Tibial nerve (tissue), 4 donors: ENCODE measurements at regions not wholly inside any gene's neighbourhood (a gene's known extent, or its start where the extent isn't known, plus 50 kb on each side); places are given as distances from the start of the nearest gene placed in this dataset.

Experiments used
- DNase-seq, 2 donors: peaks; one replicate each; pipeline ENCODE4 v3.0.0-alpha.2; 2019; ENCODE audit warnings: low spot score in 2 of 2
- H3K27ac ChIP-seq, 4 donors: fragments of 200-600 bp; sonication (generic) in 3 of 4; one replicate each; pipeline ENCODE4 v1.5.1; 2017 to 2019; ENCODE audit warnings: mild to moderate bottlenecking in 1 of 4
- H3K27me3 ChIP-seq, 2 donors: fragments of 200-600 bp; sonication (generic) in 1 of 2; one replicate each; pipeline versions ENCODE4 v1.5.1 to v1.6.0; 2017 to 2019
- H3K36me3 ChIP-seq, 3 donors: fragments of 200-600 bp; sonication (generic); one replicate each; pipeline ENCODE4 v1.5.1; 2018 to 2019
- H3K4me1 ChIP-seq, 4 donors: fragments of 200-600 bp; sonication (generic) in 3 of 4; one replicate each; pipeline ENCODE4 v1.5.1; 2017 to 2019
- H3K4me3 ChIP-seq, 4 donors: fragments of 200-600 bp; sonication (generic) in 3 of 4; one replicate each; pipeline ENCODE4 v1.5.1; 2017 to 2019; ENCODE audit warnings: mild to moderate bottlenecking in 1 of 4, moderate library complexity in 1 of 4
- H3K9me3 ChIP-seq, 4 donors: fragments of 200-600 bp; sonication (generic) in 3 of 4; one replicate each; pipeline ENCODE4 v1.5.1; 2017 to 2019
- CTCF ChIP-seq, 5 experiments: fragments of 200-600 bp in 3 of 5; fragments of 450-650 bp in 2 of 5; sonication (generic) in 3 of 5; IDR thresholded peaks; one replicate each; pipeline ENCODE4 v1.5.1; 2016 to 2019; ENCODE audit warnings: antibody characterized with exemption in 5 of 5, mild to moderate bottlenecking in 3 of 5, moderate library complexity in 2 of 5
- EP300 ChIP-seq, 2 donors: sonication (generic); formaldehyde crosslinking; IDR thresholded peaks; one replicate each; pipeline ENCODE4 v1.6.1; 2017; ENCODE audit warnings: antibody characterized with exemption in 2 of 2, mild to moderate bottlenecking in 1 of 2
- POLR2A ChIP-seq, 2 donors: fragments of 450-650 bp; IDR thresholded peaks; one replicate each; pipeline ENCODE4 v1.6.1; 2017; ENCODE audit warnings: antibody characterized with exemption in 2 of 2, mild to moderate bottlenecking in 2 of 2, moderate library complexity in 2 of 2
- WGBS, 2 donors: methylation state at CpG; one replicate each; pipeline ENCODE4 v1.1.5; 2018; 5-methylcytosine and 5-hydroxymethylcytosine counted together

- WGBS, 2 donors, result 92 to 97% methylated on average over 8 of the region's 8 CpGs
- H3K4me1 ChIP-seq, result peaks cover 0 to 73% (median 36%) of the 10 kb centered on the region in 4 donors
- no peaks in the 10 kb centered on the region for H3K9me3 ChIP-seq
- peak overlapping the region in 2 of 4 donors; percentile 23 to 86 for H3K27ac ChIP-seq
- no peaks in the 10 kb centered on the region for H3K36me3 ChIP-seq
- DNase-seq, result no peak
- no peaks in the 10 kb centered on the region for H3K27me3 ChIP-seq
- no peak overlapping the region for H3K4me3 ChIP-seq
- TF ChIP-seq EP300 (IDR thresholded peaks at IDR 0.05) (no peak), CTCF (IDR thresholded peaks at IDR 0.05) (no peak), POLR2A (IDR thresholded peaks at IDR 0.05) (no peak)
These were observed 58.0 kb upstream of the CD93 start for GRCh38 chr20:23143986-23144690.

DNA sequence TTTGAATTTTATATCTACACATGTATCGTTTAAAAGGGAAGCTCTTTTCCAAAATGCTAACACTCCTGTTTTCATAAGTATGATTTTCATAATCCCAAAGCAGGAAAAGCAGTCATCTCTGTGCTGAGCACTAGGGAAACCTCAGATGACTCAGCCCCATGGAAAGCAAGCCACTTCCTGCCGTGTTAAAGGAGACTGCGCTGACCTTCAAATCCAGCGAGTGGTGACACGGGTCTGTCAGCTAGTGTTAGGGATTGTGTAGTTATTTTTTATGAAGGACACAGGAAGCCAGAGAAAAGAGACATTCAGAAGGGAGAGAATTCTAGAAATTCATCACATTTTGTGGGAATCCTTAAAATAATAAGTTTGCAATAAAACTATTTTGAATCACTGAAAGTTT is 57.0 kb upstream of the CD93 start:
- Histone ChIP-seq H3K4me1 (peaks cover 0 to 63% (median 34%) of the 10 kb centered on the region in 4 donors), H3K27me3 (no peaks in the 10 kb centered on the region), H3K27ac (peak overlapping the region in 3 of 4 donors; percentile 1 to 82 (median 79)), H3K9me3 (no peaks in the 10 kb centered on the region), H3K4me3 (no peak overlapping the region), H3K36me3 (no peaks in the 10 kb centered on the region)
- 14 to 21% methylated on average over 5 of the region's 5 CpGs for WGBS, 2 donors
- DNase-seq, result peak in 1 of 2 donors; percentile 58
- peak; percentile 37 to 86 for TF ChIP-seq EP300 (IDR thresholded peaks at IDR 0.05)
- no peak for TF ChIP-seq CTCF (IDR thresholded peaks at IDR 0.05)

DNA sequence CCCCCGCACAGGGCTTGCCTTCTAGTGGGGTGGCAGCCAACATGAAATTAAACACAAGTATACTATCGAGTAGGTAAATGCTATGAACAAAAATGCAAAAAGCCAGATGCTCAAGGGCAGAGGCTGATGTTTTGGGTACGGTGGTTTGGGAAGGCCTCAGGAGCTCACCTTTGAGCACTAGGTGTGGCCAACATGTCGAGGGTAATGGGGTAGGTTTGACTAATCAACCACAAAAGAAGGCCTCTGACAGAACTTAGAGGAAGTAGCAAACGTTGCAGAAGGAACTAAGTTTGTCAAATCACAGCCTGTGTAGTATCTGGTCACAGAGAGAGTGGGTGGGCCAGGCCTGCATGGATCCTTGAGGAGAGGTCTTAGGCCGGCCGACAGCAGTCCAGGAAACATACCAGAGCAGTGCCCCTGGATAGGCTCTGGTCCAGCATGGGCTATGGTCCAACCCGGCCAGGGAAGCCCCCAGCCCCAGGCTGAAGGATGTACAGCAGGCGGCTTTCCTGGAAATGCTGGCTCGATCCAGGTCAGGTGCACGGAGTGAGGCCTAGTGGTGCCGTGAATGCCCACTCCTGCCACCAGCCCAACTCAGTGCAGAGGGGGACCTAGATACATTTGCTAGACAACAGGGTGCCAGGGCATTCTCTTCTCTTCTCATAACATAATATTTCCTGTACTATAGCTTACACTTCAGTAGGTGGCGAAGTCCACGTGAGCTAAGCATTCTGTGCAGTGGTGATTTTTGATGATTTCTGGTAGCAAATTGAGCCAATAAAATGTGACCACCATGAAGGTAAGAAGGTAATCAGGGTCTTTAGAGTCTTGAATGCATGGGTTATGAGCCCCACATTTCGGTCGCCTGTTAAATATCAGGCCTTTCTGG is 56.3 kb upstream of the CD93 start:
- peak overlapping the region in 3 of 4 donors; percentile 1 to 82 (median 79) for H3K27ac ChIP-seq
- peaks cover 0 to 56% (median 28%) of the 10 kb centered on the region in 4 donors for H3K4me1 ChIP-seq
- DNase-seq, result no peak
- 81 to 84% methylated on average over 15 to 16 of the region's 16 CpGs for WGBS, 2 donors
- no peaks in the 10 kb centered on the region for H3K27me3 ChIP-seq
- H3K9me3 ChIP-seq, result no peaks in the 10 kb centered on the region
- no peak overlapping the region for H3K4me3 ChIP-seq
- H3K36me3 ChIP-seq, result no peaks in the 10 kb centered on the region
- no peak for TF ChIP-seq EP300 (IDR thresholded peaks at IDR 0.05)
- TF ChIP-seq POLR2A (IDR thresholded peaks at IDR 0.05), result no peak
- no peak for TF ChIP-seq CTCF (IDR thresholded peaks at IDR 0.05)

GRCh38 chr20:23141450-23142161 is 55.5 kb upstream of the CD93 start:
- no peaks in the 10 kb centered on the region for H3K36me3 ChIP-seq
- H3K4me3 ChIP-seq, result no peak overlapping the region
- H3K4me1 ChIP-seq, result peaks cover 0 to 48% (median 25%) of the 10 kb centered on the region in 4 donors
- H3K9me3 ChIP-seq, result no peaks in the 10 kb centered on the region
- 76 to 77% methylated on average over 10 of the region's 10 CpGs for WGBS, 2 donors
- TF ChIP-seq POLR2A (IDR thresholded peaks at IDR 0.05), result no peak
- no peak for TF ChIP-seq CTCF (IDR thresholded peaks at IDR 0.05)
- no peak for TF ChIP-seq EP300 (IDR thresholded peaks at IDR 0.05)
- H3K27ac ChIP-seq, result peak overlapping the region in 2 of 4 donors; percentile 79 to 82
- DNase-seq, result no peak
- H3K27me3 ChIP-seq, result no peaks in the 10 kb centered on the region
